Esophagus muscularis mucosa (tissue), 3 donors: ENCODE measurements at regions not wholly inside any gene's neighbourhood (a gene's known extent, or its start where the extent isn't known, plus 50 kb on each side); places are given as distances from the start of the nearest gene placed in this dataset.

Source experiments
- EP300 ChIP-seq: sonication (generic); formaldehyde crosslinking; IDR thresholded peaks from one replicate; pipeline ENCODE4 v1.6.1; 2017; ENCODE audit warnings: antibody characterized with exemption
- POLR2AphosphoS5 ChIP-seq, 2 donors: sonication (generic); formaldehyde crosslinking; IDR thresholded peaks; one replicate each; pipeline ENCODE4 v1.6.1; 2017; ENCODE audit warnings: antibody characterized with exemption in 2 of 2

GRCh38 chr1:185388815-185389214 lies 71.8 kb upstream of the IVNS1ABP start:
- TF ChIP-seq POLR2AphosphoS5 (IDR thresholded peaks at IDR 0.05): no peak
- TF ChIP-seq EP300: no peak
